H1 (cell line): ENCODE measurements at regions not wholly inside any gene's neighbourhood (a gene's known extent, or its start where the extent isn't known, plus 50 kb on each side); places are given as distances from the start of the nearest gene placed in this dataset.

Experiments used
- CTCF ChIA-PET: fragments of 300-600 bp; sonication (Branson Sonifier 250); formaldehyde crosslinking; loops from one replicate; lab custom pipeline; 2021; ENCODE audit not compliant: partially characterized antibody; lab: Charles Lee
- POLR2A ChIA-PET: fragments of 300-600 bp; sonication (Branson Sonifier 250); formaldehyde crosslinking; loops from one replicate; lab custom pipeline; 2021; ENCODE audit warnings: inconsistent platforms; ENCODE audit not compliant: partially characterized antibody; lab: Charles Lee
- DNase-seq, 2 experiments: peaks; one replicate each; pipeline versions ENCODE4 v3.0.0 to v3.0.0-alpha.2; 2010 to 2022; ENCODE audit warnings: low spot score in 2 of 2, low read depth in 1 of 2, mixed read lengths in 1 of 2
- FAIRE-seq: peaks from 2 replicates; lab custom pipeline; 2011; peaks lifted over from hg19 to GRCh38; lab: Jason Lieb, UNC
- H2AFZ ChIP-seq: 2 replicates; pipeline ENCODE4 v1.8.1; 2012; ENCODE audit warnings: low read length, inconsistent platforms
- H2AK5ac ChIP-seq: 2 replicates; pipeline ENCODE4 v1.6.1; 2013; ENCODE audit warnings: low read depth, low read length
- H2BK120ac ChIP-seq: replicated peaks from 2 replicates; pipeline ENCODE3; 2013; ENCODE audit warnings: low read depth, low read length, inconsistent platforms
- H2BK12ac ChIP-seq: 2 replicates; pipeline ENCODE4 v1.6.1; 2013; ENCODE audit warnings: low read depth, low read length
- H2BK15ac ChIP-seq: 2 replicates; pipeline ENCODE4 v1.6.1; 2013; ENCODE audit warnings: low read length
- H2BK20ac ChIP-seq: 2 replicates; pipeline ENCODE4 v1.6.1; 2013; ENCODE audit warnings: low read length
- H2BK5ac ChIP-seq: 2 replicates; pipeline ENCODE4 v1.6.1; 2013; ENCODE audit warnings: low read depth, low read length
- H3K14ac ChIP-seq: 2 replicates; pipeline ENCODE4 v1.6.1; 2013; ENCODE audit warnings: inconsistent platforms; ENCODE audit not compliant: insufficient read length
- H3K18ac ChIP-seq: 2 replicates; pipeline ENCODE4 v1.6.1; 2013; ENCODE audit warnings: low read length; ENCODE audit errors: extremely low read depth
- H3K23ac ChIP-seq: 2 replicates; pipeline ENCODE4 v1.6.1; 2013; ENCODE audit warnings: inconsistent platforms; ENCODE audit not compliant: insufficient read length
- H3K23me2 ChIP-seq: 2 replicates; pipeline ENCODE4 v1.6.1; 2013; ENCODE audit warnings: low read depth, low read length
- H3K27ac ChIP-seq: 2 replicates; pipeline ENCODE4 v1.6.1; 2011; ENCODE audit warnings: low read depth, low read length, inconsistent platforms
- H3K27me3 ChIP-seq, 4 experiments: replicated peaks in 1 of 4; 1 replicate in 1 of 4; 2 replicates in 3 of 4; pipeline versions ENCODE4 v1.6.1 to v1.8.1; 2011 to 2013; ENCODE audit warnings: low read length in 3 of 4, mild to moderate bottlenecking in 3 of 4, inconsistent platforms in 2 of 4, mixed read lengths in 2 of 4, moderate library complexity in 1 of 4; ENCODE audit not compliant: control insufficient read depth in 3 of 4, insufficient read depth in 3 of 4; ENCODE audit errors: extremely low read depth in 1 of 4
- H3K36me3 ChIP-seq, 4 experiments: 2 replicates each; pipeline versions ENCODE4 v1.6.1 to v1.8.1; 2011 to 2013; ENCODE audit warnings: mild to moderate bottlenecking in 4 of 4, low read length in 3 of 4, moderate library complexity in 2 of 4, control low read depth in 1 of 4, inconsistent platforms in 1 of 4; ENCODE audit not compliant: insufficient read depth in 4 of 4, control insufficient read depth in 2 of 4
- H3K4ac ChIP-seq: replicated peaks from 2 replicates; pipeline ENCODE3; 2013; ENCODE audit warnings: low read length, low read depth, mixed read lengths, inconsistent platforms; ENCODE audit not compliant: insufficient read length
- H3K4me1 ChIP-seq, 4 experiments: replicated peaks in 1 of 4; 1 replicate in 1 of 4; 2 replicates in 3 of 4; pipeline versions ENCODE4 v1.6.1 to v1.8.1; 2011 to 2013; ENCODE audit warnings: low read length in 3 of 4, inconsistent platforms in 2 of 4, mixed read lengths in 1 of 4; ENCODE audit not compliant: insufficient read depth in 4 of 4, control insufficient read depth in 3 of 4
- H3K4me2 ChIP-seq, 2 experiments: 2 replicates each; pipeline versions ENCODE4 v1.6.1 to v1.8.1; 2011 to 2013; ENCODE audit warnings: low read depth in 2 of 2, low read length in 2 of 2, control low read depth in 1 of 2, inconsistent platforms in 1 of 2, mild to moderate bottlenecking in 1 of 2; ENCODE audit not compliant: insufficient read depth in 1 of 2
- H3K4me3 ChIP-seq, 4 experiments: fragments of 200-600, 300-600 bp in 1 of 4; sonication (generic), shearing (Covaris generic), sonication (Bioruptor Twin) in 1 of 4; 2 replicates each; pipeline versions ENCODE4 v1.5.1 to v1.8.1; 2011 to 2016; ENCODE audit warnings: low read length in 4 of 4, low read depth in 3 of 4, control low read depth in 2 of 4, inconsistent platforms in 2 of 4, mild to moderate bottlenecking in 2 of 4, mixed read lengths in 1 of 4, moderate library complexity in 1 of 4; ENCODE audit not compliant: insufficient read depth in 2 of 4; ENCODE audit errors: extremely low read depth in 1 of 4
- H3K56ac ChIP-seq: replicated peaks from 2 replicates; pipeline ENCODE3; 2013; ENCODE audit warnings: low read depth, mild to moderate bottlenecking, mixed read lengths, low read length, inconsistent platforms; ENCODE audit not compliant: insufficient read length
- H3K79me1 ChIP-seq: 2 replicates; pipeline ENCODE4 v1.6.1; 2013; ENCODE audit warnings: low read depth, low read length, control low read depth
- H3K79me2 ChIP-seq, 2 experiments: 2 replicates each; pipeline versions ENCODE4 v1.6.1 to v1.8.1; 2012 to 2013; ENCODE audit warnings: low read length in 2 of 2, mild to moderate bottlenecking in 2 of 2, inconsistent platforms in 1 of 2; ENCODE audit not compliant: insufficient read depth in 2 of 2, control insufficient read depth in 1 of 2
- H3K9ac ChIP-seq, 4 experiments: replicated peaks in 1 of 4; 1 replicate in 1 of 4; 2 replicates in 3 of 4; pipeline versions ENCODE4 v1.6.1 to v1.8.1; 2011 to 2013; ENCODE audit warnings: low read depth in 3 of 4, low read length in 3 of 4, control low read depth in 2 of 4, mild to moderate bottlenecking in 2 of 4, moderate library complexity in 2 of 4, inconsistent platforms in 1 of 4; ENCODE audit errors: extremely low read depth in 1 of 4
- H3K9me3 ChIP-seq, 2 experiments: 2 replicates each; pipeline versions ENCODE4 v1.6.1 to v1.8.1; 2012 to 2013; ENCODE audit warnings: mild to moderate bottlenecking in 2 of 2, moderate library complexity in 2 of 2, control low read depth in 1 of 2, inconsistent platforms in 1 of 2, low read depth in 1 of 2, low read length in 1 of 2, mixed read lengths in 1 of 2; ENCODE audit not compliant: insufficient read depth in 2 of 2
- H4K20me1 ChIP-seq, 2 experiments: replicated peaks in 1 of 2; 2 replicates each; pipeline versions ENCODE3 to v1.8.1; 2011 to 2013; ENCODE audit warnings: inconsistent platforms in 2 of 2, low read length in 2 of 2, mild to moderate bottlenecking in 1 of 2; ENCODE audit not compliant: insufficient read depth in 2 of 2, control insufficient read depth in 1 of 2
- H4K5ac ChIP-seq: 2 replicates; pipeline ENCODE4 v1.6.1; 2013; ENCODE audit warnings: low read length, low read depth, mixed read lengths, inconsistent platforms; ENCODE audit not compliant: insufficient read length
- H4K8ac ChIP-seq: 2 replicates; pipeline ENCODE4 v1.8.0; 2013; ENCODE audit warnings: mild to moderate bottlenecking, moderate library complexity, low read length, inconsistent platforms; ENCODE audit not compliant: insufficient read depth; ENCODE audit errors: extremely low read depth
- H4K91ac ChIP-seq: replicated peaks from 2 replicates; pipeline ENCODE3; 2013; ENCODE audit warnings: low read length, mixed read lengths, inconsistent platforms; ENCODE audit not compliant: insufficient read length
- CREB1 ChIP-seq: IDR thresholded peaks from 2 replicates; pipeline ENCODE4 v1.6.1; 2012; ENCODE audit warnings: inconsistent platforms
- EP300 ChIP-seq, 2 experiments: IDR thresholded peaks; 1 replicate in 1 of 2; 2 replicates in 1 of 2; pipeline ENCODE4 v1.6.1; 2011 to 2012; ENCODE audit warnings: low read depth in 2 of 2, low read length in 2 of 2, mild to moderate bottlenecking in 2 of 2, borderline replicate concordance in 1 of 2, inconsistent platforms in 1 of 2, moderate library complexity in 1 of 2
- KDM5A ChIP-seq: fragments of 200-600 bp; IDR thresholded peaks from 2 replicates; pipeline ENCODE4 v1.7.1; 2012; ENCODE audit warnings: mild to moderate bottlenecking, low read length, inconsistent platforms, mixed read lengths
- NRF1 ChIP-seq: IDR thresholded peaks from 2 replicates; pipeline ENCODE4 v1.6.1; 2011; ENCODE audit warnings: mild to moderate bottlenecking, low read depth, low read length, improper control_type of control experiment
- RAD21 ChIP-seq, 2 experiments: IDR thresholded peaks in 1 of 2; conservative IDR thresholded peaks in 1 of 2; 2 replicates each; pipeline ENCODE4 v1.6.1; 2011; ENCODE audit warnings: low read depth in 2 of 2, low read length in 2 of 2, improper control_type of control experiment in 1 of 2, inconsistent platforms in 1 of 2, mild to moderate bottlenecking in 1 of 2, moderate library complexity in 1 of 2
- SIRT6 ChIP-seq: IDR thresholded peaks from one replicate; pipeline ENCODE4 v1.7.1; 2012; ENCODE audit warnings: low read length, inconsistent platforms
- TAF1 ChIP-seq: IDR thresholded peaks from 2 replicates; pipeline ENCODE4 v1.6.1; 2011; ENCODE audit warnings: mild to moderate bottlenecking, low read depth, low read length
- WGBS, 2 experiments: shearing (Covaris generic) in 1 of 2; methylation state at CpG; one replicate each; pipeline versions ENCODE4 v1.1.6 to v1.1.7; 2013 to 2015; ENCODE audit warnings: low lambda C conversion rate in 2 of 2, mixed read lengths in 2 of 2, inconsistent platforms in 1 of 2, low coverage in 1 of 2, missing lambda C conversion rate in 1 of 2; ENCODE audit not compliant: insufficient replicate concordance in 2 of 2, insufficient coverage in 1 of 2, insufficient read length in 1 of 2; ENCODE audit errors: extremely low coverage in 1 of 2, missing lambda C conversion rate in 1 of 2; 5-methylcytosine and 5-hydroxymethylcytosine counted together
- TF ChIP-seq, protein P1 (sequence below): IDR thresholded peaks from 2 replicates; pipeline ENCODE4 v1.6.1; 2012; ENCODE audit warnings: low read length, inconsistent platforms
- TF ChIP-seq, protein P2 (sequence below): IDR thresholded peaks from 2 replicates; pipeline ENCODE4 v1.6.1; 2011; ENCODE audit warnings: low read length, improper control_type of control experiment

DNA sequence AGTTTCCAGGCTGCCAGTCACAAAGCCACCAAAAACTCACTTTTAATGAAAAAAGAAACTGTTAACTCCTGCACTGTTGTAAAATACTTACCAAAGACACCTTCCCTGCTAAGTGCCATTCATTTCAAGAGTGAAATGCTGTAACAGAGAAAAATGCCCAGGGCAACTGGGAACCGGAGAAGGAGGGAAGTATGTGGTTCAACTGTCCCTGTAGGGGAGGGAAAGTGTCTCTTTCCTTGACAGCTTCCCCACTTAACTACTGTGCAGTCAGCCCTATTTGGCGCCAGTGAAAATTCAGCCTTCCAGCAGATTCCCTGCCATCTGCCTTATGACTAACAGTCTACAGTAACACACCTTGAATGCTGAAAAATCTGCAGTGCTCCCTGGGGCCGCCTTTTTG is 789.0 kb downstream of the DIAPH3 start:
- H3K56ac ChIP-seq = no peak overlapping the region
- H3K27ac ChIP-seq = no peak overlapping the region
- H3K9ac ChIP-seq = no peak overlapping the region
- H3K4me1 ChIP-seq = no peaks in the 10 kb centered on the region
- no peak overlapping the region for H4K8ac ChIP-seq
- H2BK12ac ChIP-seq = no peak overlapping the region
- no peak overlapping the region for H3K4me3 ChIP-seq
- H2BK20ac ChIP-seq = no peak overlapping the region
- no peaks in the 10 kb centered on the region for H3K79me2 ChIP-seq
- no peak overlapping the region for H3K4ac ChIP-seq
- FAIRE-seq (no peak), DNase-seq (no peak)
- no peaks in the 10 kb centered on the region for H4K20me1 ChIP-seq
- no peaks in the 10 kb centered on the region for H3K27me3 ChIP-seq
- no peaks in the 10 kb centered on the region for H3K36me3 ChIP-seq
- H4K5ac ChIP-seq = no peak overlapping the region
- no peak overlapping the region for H2BK5ac ChIP-seq
- no peak overlapping the region for H3K14ac ChIP-seq
- POLR2A ChIA-PET = no interaction called here
- 83% methylated on average over 3 of the region's 3 CpGs; no CpG with 5 or more reads in 1 of the 2 experiments for WGBS, 2 experiments
- CTCF ChIA-PET = interaction anchor here (1.6 to 5.6 kb wide), 2 partner anchors 16 to 48 kb away, joined by 3 to 30 read pairs; no protein-coding TSS in a partner anchor
- H2AFZ ChIP-seq = peak overlapping the region; percentile 62; the same call in 1 of the 2 replicates
- no peak overlapping the region for H2BK120ac ChIP-seq
- no peak overlapping the region for H4K91ac ChIP-seq
- H3K4me2 ChIP-seq = no peak overlapping the region
- no peaks in the 10 kb centered on the region for H3K79me1 ChIP-seq
- no peak overlapping the region for H2BK15ac ChIP-seq
- no peaks in the 10 kb centered on the region for H3K23me2 ChIP-seq
- H3K9me3 ChIP-seq = no peaks in the 10 kb centered on the region
- H2AK5ac ChIP-seq = no peak overlapping the region
- H3K23ac ChIP-seq = no peak overlapping the region
- H3K18ac ChIP-seq = no peak overlapping the region
- TF ChIP-seq CREB1 (no peak), TAF1 (no peak), RAD21 (IDR thresholded peaks at IDR 0.05 in 1 of 2, conservative IDR thresholded peaks at IDR 0.05 in 1 of 2; ENCODE audit: low read depth in 2 of 2, low read length in 2 of 2) (no peak), NRF1 (no peak), EP300 (IDR thresholded peaks at IDR 0.05; ENCODE audit: borderline replicate concordance in 1 of 2, low read depth in 2 of 2, low read length in 2 of 2) (no peak), KDM5A (no peak), SIRT6 (no peak)
- TF ChIP-seq, protein P1, sequence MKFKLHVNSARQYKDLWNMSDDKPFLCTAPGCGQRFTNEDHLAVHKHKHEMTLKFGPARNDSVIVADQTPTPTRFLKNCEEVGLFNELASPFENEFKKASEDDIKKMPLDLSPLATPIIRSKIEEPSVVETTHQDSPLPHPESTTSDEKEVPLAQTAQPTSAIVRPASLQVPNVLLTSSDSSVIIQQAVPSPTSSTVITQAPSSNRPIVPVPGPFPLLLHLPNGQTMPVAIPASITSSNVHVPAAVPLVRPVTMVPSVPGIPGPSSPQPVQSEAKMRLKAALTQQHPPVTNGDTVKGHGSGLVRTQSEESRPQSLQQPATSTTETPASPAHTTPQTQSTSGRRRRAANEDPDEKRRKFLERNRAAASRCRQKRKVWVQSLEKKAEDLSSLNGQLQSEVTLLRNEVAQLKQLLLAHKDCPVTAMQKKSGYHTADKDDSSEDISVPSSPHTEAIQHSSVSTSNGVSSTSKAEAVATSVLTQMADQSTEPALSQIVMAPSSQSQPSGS = no peak
- TF ChIP-seq, protein P2, sequence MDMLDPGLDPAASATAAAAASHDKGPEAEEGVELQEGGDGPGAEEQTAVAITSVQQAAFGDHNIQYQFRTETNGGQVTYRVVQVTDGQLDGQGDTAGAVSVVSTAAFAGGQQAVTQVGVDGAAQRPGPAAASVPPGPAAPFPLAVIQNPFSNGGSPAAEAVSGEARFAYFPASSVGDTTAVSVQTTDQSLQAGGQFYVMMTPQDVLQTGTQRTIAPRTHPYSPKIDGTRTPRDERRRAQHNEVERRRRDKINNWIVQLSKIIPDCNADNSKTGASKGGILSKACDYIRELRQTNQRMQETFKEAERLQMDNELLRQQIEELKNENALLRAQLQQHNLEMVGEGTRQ = no peak
